ENCODE measurements at regions not wholly inside any gene's neighbourhood (a gene's known extent, or its start where the extent isn't known, plus 50 kb on each side); places are given as distances from the start of the nearest gene placed in this dataset.

- Histone ChIP-seq H3K27me3 (ENCODE audit: control insufficient read depth, extremely low read depth, insufficient read depth, low read length) (no peaks in the 10 kb centered on the region), H3K79me2 (ENCODE audit: control insufficient read depth, insufficient read depth, low read length) (no peaks in the 10 kb centered on the region), H3K9me3 (ENCODE audit: control insufficient read depth, low read depth, low read length) (no peaks in the 10 kb centered on the region), H3K9ac (ENCODE audit: control insufficient read depth, extremely low read depth, insufficient read depth, low read length) (no peak overlapping the region), H3K4me1 (ENCODE audit: control insufficient read depth, extremely low read depth, insufficient read depth, low read length) (no peaks in the 10 kb centered on the region), H3K36me3 (ENCODE audit: control insufficient read depth in 2 of 2, extremely low read depth in 1 of 2, insufficient read depth in 2 of 2, low read length in 2 of 2) (no peaks in the 10 kb centered on the region), H3K4me2 (ENCODE audit: control insufficient read depth, extremely low read depth, insufficient read depth, low read depth, low read length) (no peak overlapping the region), H3K9me1 (ENCODE audit: control insufficient read depth, extremely low read depth, insufficient read depth, low read length) (no peaks in the 10 kb centered on the region), H3K4me3 (ENCODE audit: control insufficient read depth in 2 of 3, extremely low read depth in 1 of 3, insufficient read depth in 2 of 3, low read depth in 1 of 3, low read length in 3 of 3) (no peak overlapping the region), H4K20me1 (ENCODE audit: control insufficient read depth, extremely low read depth, insufficient read depth, low read length) (no peaks in the 10 kb centered on the region), H2AFZ (ENCODE audit: control insufficient read depth, low read length) (peak overlapping the region; percentile 12), H3K27ac (ENCODE audit: control insufficient read depth, insufficient read depth, low read length) (no peak overlapping the region)
- DNase-seq (ENCODE audit: low read depth, low spot score) = no peak
- TF ChIP-seq CTCF (optimal IDR thresholded peaks at IDR 0.05 in 1 of 3, IDR thresholded peaks at IDR 0.05 in 1 of 3, conservative IDR thresholded peaks at IDR 0.05 in 1 of 3; ENCODE audit: extremely low read depth in 1 of 3, insufficient read depth in 2 of 3, low read length in 3 of 3) (no peak), EZH2 (IDR thresholded peaks at IDR 0.05; ENCODE audit: low read length) (no peak)
- dilution Hi-C loops (cut with MboI; ENCODE audit: extremely low pct_ligation_motif_present, low sequenced_read_pairs) = no loop called here
- FAIRE-seq = no peak
Observed at GRCh38 chr14:34270361-34270760, 191.7 kb downstream of the SPTSSA start.

- Histone ChIP-seq H3K27me3 (ENCODE audit: control insufficient read depth, extremely low read depth, insufficient read depth, low read length) (no peaks in the 10 kb centered on the region), H3K9me1 (ENCODE audit: control insufficient read depth, extremely low read depth, insufficient read depth, low read length) (no peaks in the 10 kb centered on the region), H2AFZ (ENCODE audit: control insufficient read depth, low read length) (no peak overlapping the region), H3K4me1 (ENCODE audit: control insufficient read depth, extremely low read depth, insufficient read depth, low read length) (no peaks in the 10 kb centered on the region), H3K4me3 (ENCODE audit: control insufficient read depth in 2 of 3, extremely low read depth in 1 of 3, insufficient read depth in 2 of 3, low read depth in 1 of 3, low read length in 3 of 3) (no peak overlapping the region), H4K20me1 (ENCODE audit: control insufficient read depth, extremely low read depth, insufficient read depth, low read length) (no peaks in the 10 kb centered on the region), H3K79me2 (ENCODE audit: control insufficient read depth, insufficient read depth, low read length) (no peaks in the 10 kb centered on the region), H3K36me3 (ENCODE audit: control insufficient read depth in 2 of 2, extremely low read depth in 1 of 2, insufficient read depth in 2 of 2, low read length in 2 of 2) (no peaks in the 10 kb centered on the region), H3K27ac (ENCODE audit: control insufficient read depth, insufficient read depth, low read length) (no peak overlapping the region), H3K4me2 (ENCODE audit: control insufficient read depth, extremely low read depth, insufficient read depth, low read depth, low read length) (no peak overlapping the region), H3K9ac (ENCODE audit: control insufficient read depth, extremely low read depth, insufficient read depth, low read length) (no peak overlapping the region), H3K9me3 (ENCODE audit: control insufficient read depth, low read depth, low read length) (no peaks in the 10 kb centered on the region)
- dilution Hi-C loops (cut with MboI; ENCODE audit: extremely low pct_ligation_motif_present, low sequenced_read_pairs) = no loop called here
- TF ChIP-seq CTCF (optimal IDR thresholded peaks at IDR 0.05 in 1 of 3, IDR thresholded peaks at IDR 0.05 in 1 of 3, conservative IDR thresholded peaks at IDR 0.05 in 1 of 3; ENCODE audit: extremely low read depth in 1 of 3, insufficient read depth in 2 of 3, low read length in 3 of 3) = no peak
- no peak for TF ChIP-seq EZH2 (IDR thresholded peaks at IDR 0.05; ENCODE audit: low read length)
- DNase-seq (ENCODE audit: low read depth, low spot score) = no peak
- no peak for FAIRE-seq
Observed at GRCh38 chr14:34266344-34266743, 195.7 kb downstream of the SPTSSA start.

All from keratinocyte (primary cell).